Parathyroid adenoma (tissue), 2 donors: ENCODE measurements at regions not wholly inside any gene's neighbourhood (a gene's known extent, or its start where the extent isn't known, plus 50 kb on each side); places are given as distances from the start of the nearest gene placed in this dataset.

Experiments
- H2AFZ ChIP-seq: fragments of 300-600 bp; sonication (generic); one replicate; pipeline ENCODE4 v1.7.0; 2017; ENCODE audit warnings: antibody characterized with exemption, mild to moderate bottlenecking
- H3K27ac ChIP-seq: fragments of 300-600 bp; sonication (generic); one replicate; pipeline ENCODE4 v1.7.0; 2017
- H3K27me3 ChIP-seq: fragments of 300-600 bp; sonication (generic); one replicate; pipeline ENCODE4 v1.7.0; 2017; ENCODE audit warnings: low read length; ENCODE audit not compliant: control insufficient read depth, insufficient read depth
- H3K36me3 ChIP-seq: fragments of 300-600 bp; sonication (generic); one replicate; pipeline ENCODE4 v1.7.0; 2017; ENCODE audit warnings: low read length; ENCODE audit not compliant: control insufficient read depth, insufficient read depth
- H3K4me1 ChIP-seq: fragments of 300-600 bp; sonication (generic); one replicate; pipeline ENCODE4 v1.7.0; 2017; ENCODE audit warnings: control low read depth
- H3K4me2 ChIP-seq: fragments of 300-600 bp; sonication (generic); one replicate; pipeline ENCODE4 v1.7.0; 2017; ENCODE audit warnings: low read length
- H3K4me3 ChIP-seq: fragments of 300-600 bp; sonication (generic); one replicate; pipeline ENCODE4 v1.7.0; 2017; ENCODE audit warnings: low read depth, low read length
- H3K79me2 ChIP-seq: fragments of 300-600 bp; sonication (generic); one replicate; pipeline ENCODE4 v1.7.0; 2017; ENCODE audit warnings: control low read depth
- H3K9ac ChIP-seq: fragments of 300-600 bp; sonication (generic); one replicate; pipeline ENCODE4 v1.7.0; 2017; ENCODE audit warnings: mild to moderate bottlenecking
- H3K9me3 ChIP-seq: fragments of 300-600 bp; sonication (generic); one replicate; pipeline ENCODE4 v1.7.0; 2017; ENCODE audit warnings: low read length; ENCODE audit not compliant: control insufficient read depth
- CTCF ChIP-seq: fragments of 300-600 bp; sonication (generic); IDR thresholded peaks from one replicate; pipeline ENCODE4 v1.7.0; 2017; ENCODE audit warnings: antibody characterized with exemption, mild to moderate bottlenecking
- donor health status: primary hyperparathyroidism.

- Histone ChIP-seq H3K4me3 (no peak overlapping the region), H3K4me1 (no peaks in the 10 kb centered on the region), H3K4me2 (no peak overlapping the region), H3K27me3 (no peaks in the 10 kb centered on the region), H2AFZ (no peak overlapping the region), H3K36me3 (no peaks in the 10 kb centered on the region), H3K9me3 (no peaks in the 10 kb centered on the region), H3K9ac (no peak overlapping the region), H3K27ac (no peak overlapping the region), H3K79me2 (no peaks in the 10 kb centered on the region)
- no peak for TF ChIP-seq CTCF
Measured at GRCh38 chr12:127411166-127411915, 855.6 kb upstream of the TMEM132C start.

GRCh38 chr12:127411981-127412380 is 855.0 kb upstream of the TMEM132C start:
- Histone ChIP-seq H3K27ac (no peak overlapping the region), H3K9me3 (no peaks in the 10 kb centered on the region), H3K36me3 (no peaks in the 10 kb centered on the region), H2AFZ (no peak overlapping the region), H3K9ac (no peak overlapping the region), H3K4me3 (no peak overlapping the region), H3K79me2 (no peaks in the 10 kb centered on the region), H3K4me2 (no peak overlapping the region), H3K4me1 (no peaks in the 10 kb centered on the region), H3K27me3 (no peaks in the 10 kb centered on the region)
- no peak for TF ChIP-seq CTCF

GRCh38 chr12:127412866-127413265 is 854.1 kb upstream of the TMEM132C start:
- Histone ChIP-seq H3K4me2 (no peak overlapping the region), H2AFZ (no peak overlapping the region), H3K27ac (no peak overlapping the region), H3K36me3 (no peaks in the 10 kb centered on the region), H3K4me1 (no peaks in the 10 kb centered on the region), H3K79me2 (no peaks in the 10 kb centered on the region), H3K9ac (no peak overlapping the region), H3K4me3 (no peak overlapping the region), H3K27me3 (no peaks in the 10 kb centered on the region), H3K9me3 (no peaks in the 10 kb centered on the region)
- no peak for TF ChIP-seq CTCF

- Histone ChIP-seq H3K27me3 (no peaks in the 10 kb centered on the region), H3K9me3 (no peaks in the 10 kb centered on the region), H3K9ac (no peak overlapping the region), H3K27ac (no peak overlapping the region), H3K4me2 (no peak overlapping the region), H3K4me3 (no peak overlapping the region), H3K36me3 (no peaks in the 10 kb centered on the region), H3K4me1 (no peaks in the 10 kb centered on the region), H2AFZ (no peak overlapping the region), H3K79me2 (no peaks in the 10 kb centered on the region)
- no peak for TF ChIP-seq CTCF
Measured at GRCh38 chr12:127414186-127414585, 852.8 kb upstream of the TMEM132C start.

- no peaks in the 10 kb centered on the region for H3K9me3 ChIP-seq
- H3K4me2 ChIP-seq, result no peak overlapping the region
- H3K27me3 ChIP-seq, result no peaks in the 10 kb centered on the region
- H3K4me1 ChIP-seq, result no peaks in the 10 kb centered on the region
- H2AFZ ChIP-seq, result no peak overlapping the region
- H3K36me3 ChIP-seq, result no peaks in the 10 kb centered on the region
- no peak overlapping the region for H3K27ac ChIP-seq
- no peak overlapping the region for H3K9ac ChIP-seq
- no peaks in the 10 kb centered on the region for H3K79me2 ChIP-seq
- H3K4me3 ChIP-seq, result no peak overlapping the region
- TF ChIP-seq CTCF, result no peak
Measured at GRCh38 chr12:127414636-127415035, 852.3 kb upstream of the TMEM132C start.
